GM21825 (cell line): ENCODE measurements at regions not wholly inside any gene's neighbourhood (a gene's known extent, or its start where the extent isn't known, plus 50 kb on each side); places are given as distances from the start of the nearest gene placed in this dataset.

ENCODE experiments used
- ATAC-seq: cut with Tn5 transposase; IDR thresholded peaks from one replicate; pipeline ENCODE4 v1.9.1; 2021; ENCODE audit warnings: mild to moderate bottlenecking, moderate library complexity; ENCODE audit not compliant: unreplicated experiment

DNA sequence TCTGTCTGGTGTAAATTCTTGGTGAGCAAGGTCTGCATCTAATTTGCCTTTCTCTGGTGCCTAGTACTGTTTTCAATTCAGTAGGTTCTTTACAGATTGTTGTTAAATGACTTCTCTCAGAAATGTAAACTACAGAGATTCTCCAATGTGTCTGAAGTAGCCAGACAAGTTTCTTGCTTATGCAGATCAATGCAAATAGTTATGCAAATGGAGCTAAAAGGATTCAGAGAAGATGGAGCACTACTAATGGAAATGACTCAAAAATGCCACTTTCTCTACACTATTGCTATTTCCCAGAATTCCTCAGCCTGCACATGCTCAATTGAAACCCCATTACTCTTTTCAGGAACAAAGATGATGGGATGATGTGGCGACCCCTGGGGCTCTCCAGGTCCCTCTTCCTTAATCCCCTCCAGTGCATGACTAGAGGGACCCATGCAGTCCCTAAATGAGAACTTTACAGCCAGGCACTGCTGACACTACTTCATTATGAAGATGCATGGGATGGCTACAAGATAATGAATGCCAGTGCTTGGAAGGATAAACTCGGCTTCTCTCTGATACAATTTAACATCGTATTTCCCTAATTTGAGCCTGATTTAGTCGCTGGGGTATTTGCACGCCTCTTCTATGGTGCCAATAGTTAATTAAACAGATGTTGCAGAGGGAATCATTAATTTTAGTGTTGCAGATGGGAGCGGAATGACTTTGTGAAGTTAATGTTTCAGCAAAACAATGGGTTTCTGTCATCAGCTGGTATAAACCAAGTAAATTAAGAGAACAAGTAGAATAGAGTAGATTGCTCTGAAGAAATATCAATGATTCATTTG lies 753.2 kb downstream of the TLR4 start:
- ATAC-seq, result no peak

DNA sequence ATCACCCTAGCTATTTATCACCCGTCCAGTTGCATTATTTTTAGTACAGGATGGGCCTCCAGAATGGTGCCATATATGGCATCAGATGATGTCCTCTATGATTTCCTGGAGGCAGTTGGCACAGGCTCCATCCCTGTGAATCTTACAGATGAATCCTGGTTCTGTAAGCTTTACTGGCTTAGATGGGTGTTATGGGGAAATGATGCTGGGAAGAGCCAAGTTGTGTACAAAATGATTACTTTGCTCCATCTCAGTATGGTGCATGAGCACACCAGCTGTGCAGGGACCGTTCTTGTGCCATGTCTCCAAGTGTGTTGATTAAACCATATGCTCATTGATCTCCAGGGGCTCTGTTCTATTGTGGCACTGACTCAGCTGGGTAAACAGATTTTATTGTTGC lies 755.7 kb downstream of the TLR4 start:
- no peak for ATAC-seq

DNA sequence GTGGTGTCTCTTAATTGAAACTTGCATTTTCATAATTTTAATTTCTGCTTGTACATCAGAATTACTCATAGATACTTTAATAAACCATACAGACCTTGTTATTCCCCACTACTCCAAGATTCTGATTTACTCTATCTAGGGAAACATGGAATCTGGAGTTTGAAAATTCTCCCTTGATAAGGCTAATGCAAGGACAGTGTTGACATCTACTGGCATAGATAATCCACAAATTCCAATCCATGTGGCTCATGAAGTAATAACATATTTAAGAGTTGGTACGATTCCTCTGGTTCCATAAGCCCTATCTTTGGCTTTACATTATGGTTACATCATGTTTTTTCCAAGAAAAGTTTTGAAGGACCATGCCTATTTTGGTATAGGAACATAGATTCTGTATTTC lies 759.2 kb downstream of the TLR4 start:
- ATAC-seq, result no peak

DNA sequence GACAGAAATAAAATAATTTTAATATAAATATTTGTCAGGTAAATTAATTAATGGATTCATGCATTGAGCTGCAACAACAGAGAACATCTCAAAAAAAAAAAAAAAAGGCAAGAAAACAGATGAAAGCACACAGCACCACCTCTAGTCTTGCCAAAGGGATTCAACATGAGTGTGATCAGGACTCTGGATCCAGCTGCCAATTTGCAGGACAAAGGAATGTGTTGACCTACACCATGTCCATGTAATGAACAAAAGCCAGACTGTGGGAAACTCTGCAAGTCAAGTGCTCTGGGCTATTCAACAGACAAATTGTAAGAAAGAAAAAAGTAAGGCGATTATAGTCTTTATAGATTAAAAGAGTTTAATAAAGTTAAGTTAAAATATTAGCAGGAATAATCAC lies 769.3 kb downstream of the TLR4 start:
- ATAC-seq, result no peak

DNA sequence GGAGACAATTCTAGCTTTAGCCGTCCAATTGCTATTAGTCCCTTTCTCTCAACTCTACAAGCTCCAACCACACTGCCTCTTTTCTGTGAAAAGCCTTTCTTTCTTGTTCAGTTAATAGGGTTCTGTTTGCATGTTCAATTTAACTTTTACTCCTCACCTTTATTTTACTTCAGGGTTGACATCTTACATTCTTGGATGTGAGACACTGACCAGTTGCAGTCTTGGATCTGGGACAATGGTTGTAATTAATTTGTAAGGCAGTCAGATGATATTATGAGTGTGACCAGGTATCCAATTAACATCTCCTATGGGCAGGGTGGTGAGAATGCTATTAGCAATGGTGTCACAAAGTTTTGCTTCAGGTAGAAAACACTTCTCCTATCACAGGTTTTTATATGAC lies 774.5 kb downstream of the TLR4 start:
- no peak for ATAC-seq

DNA sequence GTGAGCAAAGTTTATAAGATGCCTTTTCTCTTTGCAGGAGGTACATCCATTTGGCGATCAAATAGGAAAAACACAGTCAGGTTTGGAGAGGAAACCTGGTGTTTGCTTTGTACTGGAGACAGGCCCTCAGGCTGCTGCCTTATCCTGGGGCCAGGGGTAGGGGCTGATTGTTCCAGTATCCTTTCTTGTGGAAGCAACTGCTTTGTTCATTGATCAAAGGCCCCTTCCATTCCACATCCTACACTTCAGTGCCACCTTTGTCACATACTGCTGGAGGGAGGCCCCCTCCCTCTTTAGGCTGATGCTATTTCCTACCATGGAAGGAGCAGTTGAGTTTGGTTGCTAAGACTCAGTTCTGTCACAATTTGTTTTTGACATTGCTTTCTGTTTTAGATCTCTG lies 778.1 kb downstream of the TLR4 start:
- ATAC-seq, result no peak

DNA sequence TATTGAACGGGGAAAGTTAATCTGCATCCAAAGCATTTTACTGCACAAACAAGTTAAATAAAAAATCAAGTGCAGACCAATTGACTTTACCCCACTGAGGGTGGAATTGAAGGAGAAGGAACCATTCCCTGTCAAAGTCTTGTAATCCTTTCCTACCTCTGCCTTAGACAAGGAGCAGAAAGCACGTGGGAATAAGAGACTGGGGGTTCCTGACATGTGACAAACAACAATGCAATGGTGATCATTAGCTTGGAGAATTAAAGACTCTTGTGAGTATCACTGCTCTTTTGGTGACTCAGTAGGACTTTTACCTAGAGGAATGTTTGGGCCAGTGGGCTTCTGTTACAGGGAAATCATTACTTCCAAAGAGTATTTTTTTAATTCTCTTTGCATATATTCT lies 779.5 kb downstream of the TLR4 start:
- ATAC-seq, result no peak

DNA sequence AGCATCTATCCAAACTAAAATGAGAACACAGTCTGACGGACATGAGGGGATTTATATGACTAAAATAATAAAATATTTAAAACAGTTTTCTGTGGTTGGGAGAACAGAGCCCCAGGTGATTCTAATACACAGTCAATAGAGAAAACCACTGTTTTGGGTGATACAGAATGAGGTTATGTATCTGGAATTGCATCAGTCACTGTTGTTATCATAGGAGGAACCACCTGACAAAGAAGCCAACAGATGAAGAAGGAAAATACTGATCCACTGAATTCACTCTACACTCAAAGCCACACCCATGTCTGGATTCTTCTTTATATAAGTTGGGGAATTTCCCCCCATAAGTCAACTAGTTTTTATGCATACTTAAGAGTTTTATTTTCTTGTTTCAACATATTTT lies 799.0 kb downstream of the TLR4 start:
- no peak for ATAC-seq

DNA sequence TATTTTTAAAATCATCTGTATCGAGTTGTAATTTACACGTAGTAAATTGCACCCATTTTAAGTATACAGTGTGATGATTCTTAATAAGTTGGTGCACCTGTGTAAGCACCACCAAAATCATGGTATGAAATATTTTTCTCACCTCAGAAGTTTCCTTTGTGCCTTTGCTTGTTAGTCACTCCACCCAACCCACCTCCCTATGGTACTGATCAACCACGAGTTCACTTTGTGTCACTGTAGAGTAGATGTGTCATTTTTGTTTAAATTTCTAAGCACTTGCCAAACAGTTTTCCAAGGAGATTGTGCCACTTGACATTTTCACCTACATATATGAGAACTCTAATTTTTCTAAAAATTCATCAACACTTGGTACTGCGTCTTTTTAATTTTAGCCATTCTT lies 806.5 kb downstream of the TLR4 start:
- no peak for ATAC-seq

DNA sequence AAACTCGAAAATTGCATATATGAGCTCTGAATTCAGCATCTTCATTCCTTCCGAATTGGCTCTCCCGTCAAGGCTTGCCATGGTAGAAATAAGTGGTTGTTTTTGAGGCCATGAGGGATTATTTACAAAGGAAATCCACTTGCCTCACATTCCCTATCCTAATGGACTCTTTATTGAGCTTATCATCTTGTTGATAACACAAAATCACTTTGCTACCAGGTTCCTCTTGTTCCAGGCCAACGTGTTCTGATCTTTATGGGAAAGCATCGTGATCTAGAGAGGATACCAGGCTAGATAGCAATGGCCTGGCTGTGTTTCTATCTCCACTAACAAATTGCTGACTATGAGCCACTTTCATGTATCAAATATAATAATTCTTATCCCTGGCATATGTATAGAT lies 811.7 kb downstream of the TLR4 start:
- no peak for ATAC-seq

DNA sequence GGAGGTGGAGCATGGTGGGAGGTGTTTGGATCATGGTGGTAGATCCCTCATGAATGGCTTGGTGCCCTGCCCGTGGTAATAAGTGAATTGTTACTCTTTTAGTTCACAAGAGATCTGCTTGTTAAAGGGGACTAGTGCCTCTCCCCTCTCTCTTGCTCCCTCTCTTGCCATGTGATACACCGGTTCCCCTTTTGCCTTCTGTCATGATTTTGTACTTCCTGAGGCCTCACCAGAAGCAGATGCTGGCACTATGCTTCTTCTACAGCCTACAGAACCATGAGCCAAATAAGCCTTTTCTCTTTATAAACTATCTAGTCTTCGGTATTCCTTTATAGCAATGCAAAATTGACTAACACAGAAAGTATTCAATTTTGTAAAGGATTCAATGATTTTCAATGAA lies 817.1 kb downstream of the TLR4 start:
- ATAC-seq, result no peak

DNA sequence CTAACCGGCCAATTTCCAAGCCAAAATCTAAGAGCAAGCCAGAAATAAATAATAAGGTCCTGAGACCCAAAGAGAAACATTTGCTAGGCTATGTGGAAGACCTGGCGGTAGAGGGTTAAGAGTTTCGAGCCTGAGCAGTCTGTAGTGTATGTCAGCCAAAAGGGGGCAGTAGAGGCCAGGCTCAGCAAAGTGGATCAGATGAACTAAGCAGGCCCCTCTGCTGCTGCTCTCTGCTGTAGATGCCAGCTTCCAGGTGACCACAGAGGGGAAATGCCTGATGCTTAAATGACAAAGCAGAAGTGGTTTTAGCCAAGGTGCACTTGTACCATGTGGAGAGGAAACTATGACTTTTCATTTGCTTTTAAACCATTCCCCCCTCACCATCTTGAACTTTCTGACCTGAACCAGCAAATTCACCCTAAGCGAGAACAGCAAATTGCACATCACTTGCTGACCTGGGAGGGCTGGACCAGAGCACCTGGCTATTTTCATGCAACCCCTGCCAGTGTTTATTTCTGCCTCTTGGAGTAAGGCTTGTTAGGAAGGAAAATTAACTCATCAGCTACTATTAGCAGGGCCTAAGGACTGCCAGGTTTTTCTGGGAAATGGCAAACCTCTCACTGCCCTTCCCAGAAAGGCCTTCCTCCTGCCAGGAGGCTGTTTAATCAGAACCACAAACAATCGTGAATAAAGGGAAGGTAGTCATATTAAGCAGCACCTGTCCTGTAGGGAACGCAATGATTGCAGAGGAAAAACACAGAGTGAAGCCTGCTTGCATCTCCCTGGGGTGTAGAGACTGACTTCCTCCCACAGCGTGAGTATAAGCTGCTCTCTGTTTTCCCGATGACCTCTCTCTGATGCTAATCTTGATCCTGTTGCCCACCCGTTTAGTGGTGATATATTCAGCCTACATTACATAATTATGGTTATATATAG lies 818.2 kb downstream of the TLR4 start:
- ATAC-seq, result peak; percentile 92

DNA sequence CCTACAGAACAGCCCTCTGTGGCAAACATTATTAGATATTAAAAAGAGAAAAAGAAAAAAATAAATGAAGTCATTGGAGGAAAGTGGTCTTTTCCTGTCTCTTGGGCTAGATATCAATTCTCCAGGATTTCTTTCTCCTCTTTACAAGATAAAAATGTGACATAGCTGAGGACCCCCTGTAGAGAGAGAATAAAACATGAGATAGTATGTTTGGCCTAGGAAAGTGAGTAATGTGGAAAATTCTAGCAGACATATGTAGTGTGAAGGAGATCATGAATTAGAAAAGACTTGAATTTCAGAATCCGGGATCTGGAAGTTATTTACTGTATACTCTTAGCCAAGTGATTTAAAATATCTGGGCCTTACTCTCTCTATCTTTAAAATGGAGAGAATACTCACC lies 823.1 kb downstream of the TLR4 start:
- ATAC-seq, result no peak

DNA sequence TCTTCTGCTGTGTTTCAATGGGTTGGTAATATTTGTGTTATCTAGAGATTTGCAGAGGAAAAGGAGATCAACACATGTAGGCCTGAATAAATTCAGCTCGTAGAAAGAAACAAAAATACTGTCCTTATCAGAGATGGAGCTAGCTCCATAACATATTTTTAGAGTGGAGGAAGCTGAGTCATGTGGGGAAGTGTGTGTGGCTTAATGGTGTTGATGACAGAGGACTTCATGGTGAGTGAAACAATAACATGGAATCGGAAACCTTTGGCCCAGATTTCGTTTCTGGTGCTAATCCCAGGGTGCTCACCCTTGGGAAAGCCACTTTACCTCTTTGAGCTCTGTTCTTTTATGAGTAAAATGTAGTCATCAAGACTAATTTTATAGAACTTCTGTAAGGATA lies 825.0 kb downstream of the TLR4 start:
- peak; percentile 42 for ATAC-seq

DNA sequence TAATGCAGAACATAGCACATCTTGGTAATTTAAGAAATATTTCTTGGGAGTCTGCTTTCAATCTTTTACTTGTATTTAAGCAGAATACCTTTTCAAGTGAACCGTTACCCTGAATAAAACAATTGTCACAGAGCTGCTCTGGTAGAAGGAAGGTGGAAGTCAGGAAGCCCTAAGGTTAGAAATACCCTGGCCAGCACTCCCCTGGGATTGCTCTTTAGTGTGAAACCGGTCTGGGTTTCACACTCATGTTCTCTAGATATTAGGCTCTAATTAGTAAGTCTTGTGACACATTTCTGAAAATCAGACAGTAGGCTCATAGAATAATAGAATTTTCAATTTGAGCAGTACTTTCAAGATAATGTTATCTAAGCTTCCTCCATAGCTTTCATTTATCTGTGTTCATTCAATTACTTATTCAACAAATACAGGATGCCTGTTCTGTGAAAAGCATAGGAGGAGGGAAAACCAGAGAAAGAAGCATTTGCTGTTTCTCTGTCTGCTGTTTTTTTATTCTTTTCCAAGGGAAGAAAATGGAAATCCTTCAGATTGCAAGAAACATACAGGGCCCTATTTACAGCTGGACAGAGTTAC lies 825.5 kb downstream of the TLR4 start:
- ATAC-seq, result peak; percentile 92

DNA sequence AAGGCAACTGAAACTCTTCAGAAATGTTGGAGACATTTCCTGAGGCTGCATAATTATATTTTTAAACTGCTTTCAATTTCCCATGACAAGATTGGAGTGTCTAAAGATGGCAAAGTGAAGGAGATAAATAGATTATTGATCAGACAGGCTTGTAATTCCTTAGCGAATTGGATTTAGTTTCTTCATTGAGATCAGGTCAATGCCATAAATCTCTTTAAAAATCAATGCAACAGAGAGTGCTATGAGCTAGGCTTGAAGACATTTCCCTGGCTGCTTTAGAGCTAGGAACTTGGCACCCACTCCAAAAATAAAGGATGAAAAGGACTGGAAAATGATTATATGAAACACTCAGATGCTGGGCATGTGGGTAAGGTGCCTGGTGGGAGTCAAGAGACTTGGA lies 828.4 kb downstream of the TLR4 start:
- no peak for ATAC-seq

DNA sequence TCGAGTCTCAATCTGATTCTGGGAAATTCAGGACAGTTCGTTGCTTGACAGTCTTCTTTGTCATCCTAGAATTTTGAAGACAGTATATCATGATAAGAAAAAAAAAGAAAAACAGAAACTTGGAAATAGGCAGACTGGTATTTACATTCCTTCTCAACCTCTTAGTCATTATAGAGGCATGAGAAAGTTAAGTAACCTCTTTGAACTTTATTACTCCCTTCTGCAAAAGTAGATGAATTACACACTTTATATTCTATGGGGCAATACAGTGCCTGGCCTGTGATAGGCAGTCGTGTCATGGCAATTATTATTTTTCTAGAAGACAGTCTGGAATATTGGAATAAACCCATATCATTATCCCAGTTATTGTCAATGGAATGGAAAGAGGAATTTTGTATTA lies 828.9 kb downstream of the TLR4 start:
- no peak for ATAC-seq

DNA sequence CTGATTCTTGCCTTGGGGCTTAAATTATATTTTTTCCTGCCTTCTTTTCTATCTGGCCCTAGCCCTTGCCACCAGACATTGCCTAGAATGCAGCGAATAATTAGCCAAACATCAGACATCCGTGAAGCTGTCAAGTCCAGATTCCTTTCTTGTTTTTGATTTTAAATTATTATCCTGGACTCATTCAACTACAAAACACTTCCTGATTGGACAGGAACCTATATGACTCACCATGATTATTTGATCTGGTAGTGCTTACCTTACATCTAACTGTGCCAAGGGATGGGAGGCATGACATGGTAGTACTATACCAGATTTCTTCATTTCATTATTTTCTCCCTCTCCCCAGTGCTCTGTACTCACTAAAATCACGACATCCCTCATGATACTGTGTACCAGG lies 829.6 kb downstream of the TLR4 start:
- ATAC-seq, result no peak

DNA sequence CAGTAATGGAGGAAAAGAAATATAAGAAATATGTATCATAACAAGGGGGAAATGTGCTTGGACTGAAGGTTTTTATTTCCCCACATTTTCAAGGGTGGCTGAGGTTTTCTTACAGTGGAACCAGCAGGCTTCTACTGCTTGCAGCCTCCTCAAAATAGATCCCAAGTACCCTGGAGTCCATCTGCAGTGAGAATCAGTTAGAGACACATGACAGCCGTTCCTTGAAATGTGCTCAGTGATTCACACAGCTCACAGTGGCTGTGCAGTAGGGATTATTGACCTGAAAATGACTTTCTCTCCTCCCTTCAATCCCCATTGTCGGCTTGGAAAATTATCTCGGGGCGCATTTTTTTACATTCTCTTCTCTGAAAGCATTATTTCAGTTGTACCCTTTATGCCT lies 832.0 kb downstream of the TLR4 start:
- no peak for ATAC-seq

DNA sequence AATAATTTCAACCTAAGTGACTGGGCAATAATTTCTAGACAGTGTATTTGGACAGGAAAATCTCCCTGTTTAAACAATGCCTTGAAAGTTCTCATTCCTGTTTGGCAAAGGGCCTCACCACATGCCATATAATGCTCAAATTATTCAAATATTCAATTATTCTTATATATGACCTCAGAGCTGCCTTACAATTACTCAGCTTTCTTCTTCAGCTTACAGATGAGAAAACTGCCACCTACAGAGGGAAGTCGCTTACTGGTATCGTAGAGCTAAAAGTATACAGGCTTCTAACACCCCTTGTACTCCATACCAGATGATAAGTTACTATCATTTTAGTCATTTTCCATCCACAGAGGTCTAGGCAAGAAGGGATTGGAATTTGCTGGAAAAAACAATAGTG lies 830.3 kb downstream of the BRINP1 start:
- ATAC-seq, result no peak

DNA sequence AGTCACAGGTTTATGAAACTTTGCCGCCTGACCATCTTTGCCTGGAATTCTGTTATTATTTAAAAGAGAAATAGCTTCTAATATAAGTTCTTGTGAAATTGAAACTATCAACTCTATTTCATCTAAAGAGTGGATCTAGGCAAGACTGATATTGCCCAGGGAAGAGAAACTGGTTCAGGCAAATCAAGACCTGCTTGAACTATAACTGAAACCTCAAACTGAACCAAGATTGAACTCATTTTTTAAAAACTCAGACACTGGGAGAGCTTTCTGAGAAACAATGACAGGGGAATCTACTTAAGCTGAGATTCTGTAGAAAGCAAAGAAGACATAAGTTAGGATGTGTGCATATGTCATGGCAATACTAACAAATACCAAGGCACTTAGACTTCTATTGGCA lies 815.8 kb downstream of the BRINP1 start:
- no peak for ATAC-seq

DNA sequence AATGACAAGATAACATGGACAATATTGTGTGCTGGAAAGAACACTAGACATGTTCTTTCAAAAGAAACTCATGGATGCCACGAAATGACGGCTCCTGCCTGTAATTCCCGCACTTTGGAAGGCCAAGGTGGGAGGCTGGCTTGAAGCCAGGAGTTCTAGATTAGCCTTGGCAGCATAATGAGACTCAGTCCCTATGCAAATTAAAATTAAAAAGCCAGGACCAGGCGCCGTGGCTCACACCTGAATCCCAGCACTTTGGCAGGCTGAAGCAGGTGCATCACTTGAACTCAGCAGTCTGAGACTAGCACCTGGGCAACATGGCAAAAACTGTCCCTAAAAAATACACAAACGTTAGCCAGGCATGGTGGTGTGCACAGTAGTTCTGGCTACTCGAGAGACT lies 814.2 kb downstream of the BRINP1 start:
- no peak for ATAC-seq
